HEK293 (cell line): ENCODE measurements at regions not wholly inside any gene's neighbourhood (a gene's known extent, or its start where the extent isn't known, plus 50 kb on each side); places are given as distances from the start of the nearest gene placed in this dataset.

Source experiments
- CTCF ChIA-PET: fragments of 350-600 bp; formaldehyde crosslinking; extraction: SDS; loops from one replicate; lab custom pipeline; 2021; ENCODE audit warnings: antibody characterized with exemption; lab: Yijun Ruan, JAX
- POLR2A ChIA-PET: fragments of 300-600 bp; formaldehyde crosslinking; extraction: SDS; loops from one replicate; lab custom pipeline; 2020; ENCODE audit warnings: antibody characterized with exemption, inconsistent platforms; lab: Yijun Ruan, JAX
- H3K27ac ChIP-seq: fragments of 200-500 bp; sonication (Bioruptor generic); 2 replicates; pipeline ENCODE4 v1.5.1; 2014; ENCODE audit warnings: low read depth, low read length, control low read depth, inconsistent platforms; ENCODE audit errors: extremely low read depth
- H3K36me3 ChIP-seq, 2 experiments: fragments of 200-500 bp in 1 of 2; sonication (Bioruptor generic) in 1 of 2; 1 replicate in 1 of 2; 2 replicates in 1 of 2; pipeline ENCODE4 v1.5.1; 2014 to 2017; ENCODE audit warnings: inconsistent platforms in 2 of 2, low read length in 2 of 2; ENCODE audit not compliant: control insufficient read depth in 2 of 2, insufficient read depth in 1 of 2
- H3K4me1 ChIP-seq: fragments of 200-500 bp; sonication (Bioruptor generic); 2 replicates; pipeline ENCODE4 v1.5.1; 2014; ENCODE audit warnings: mild to moderate bottlenecking, low read length, inconsistent platforms; ENCODE audit not compliant: control insufficient read depth, insufficient read depth
- H3K4me3 ChIP-seq: 2 replicates; pipeline ENCODE4 v1.5.1; 2011; ENCODE audit warnings: low read depth, mild to moderate bottlenecking, control low read depth, low read length, moderate library complexity
- H3K9me3 ChIP-seq: fragments of 200-500 bp; sonication (Bioruptor generic); 2 replicates; pipeline ENCODE4 v1.5.1; 2014; ENCODE audit warnings: low read depth, low read length, inconsistent platforms; ENCODE audit not compliant: control insufficient read depth, insufficient read depth
- EGR2 ChIP-seq: fragments of 450-650 bp; formaldehyde crosslinking; IDR thresholded peaks from 2 replicates; pipeline ENCODE4 v1.5.1; 2016; ENCODE audit warnings: low read depth, missing biosample characterization, missing genetic modification characterization
- HOXA7 ChIP-seq: sonication (generic); formaldehyde crosslinking; IDR thresholded peaks from 2 replicates; pipeline ENCODE4 v1.8.1; 2022; ENCODE audit warnings: missing genetic modification reagents, borderline replicate concordance
- OVOL3 ChIP-seq: fragments of 450-650 bp; formaldehyde crosslinking; IDR thresholded peaks from 2 replicates; pipeline ENCODE4 v1.5.1; 2016; ENCODE audit warnings: missing biosample characterization, missing genetic modification characterization
- SETDB1 ChIP-seq: IDR thresholded peaks from one replicate; pipeline ENCODE4 v1.6.1; 2017; ENCODE audit warnings: mild to moderate bottlenecking, low read length, moderate library complexity, mixed read lengths; ENCODE audit not compliant: insufficient read length
- TCF7L2 ChIP-seq: IDR thresholded peaks from 2 replicates; pipeline ENCODE4 v1.6.1; 2011; ENCODE audit warnings: low read depth, mild to moderate bottlenecking, inconsistent platforms, low read length, moderate library complexity, borderline replicate concordance
- YY2 ChIP-seq: fragments of 450-650 bp; formaldehyde crosslinking; IDR thresholded peaks from 2 replicates; pipeline ENCODE4 v1.5.1; 2016; ENCODE audit warnings: missing biosample characterization, missing genetic modification characterization
- ZBTB1 ChIP-seq: fragments of 450-650 bp; formaldehyde crosslinking; IDR thresholded peaks from 2 replicates; pipeline ENCODE4 v1.5.1; 2016; ENCODE audit warnings: missing biosample characterization, missing genetic modification characterization
- ZBTB17 ChIP-seq: fragments of 450-650 bp; formaldehyde crosslinking; IDR thresholded peaks from 2 replicates; pipeline ENCODE4 v1.5.1; 2016; ENCODE audit warnings: missing biosample characterization, missing genetic modification characterization
- ZBTB8A ChIP-seq: fragments of 450-650 bp; formaldehyde crosslinking; IDR thresholded peaks from 2 replicates; pipeline ENCODE4 v1.5.1; 2016; ENCODE audit warnings: missing biosample characterization, missing genetic modification characterization
- ZIC2 ChIP-seq: fragments of 450-650 bp; formaldehyde crosslinking; IDR thresholded peaks from 2 replicates; pipeline ENCODE4 v1.5.1; 2016; ENCODE audit warnings: missing biosample characterization, missing genetic modification characterization
- ZNF138 ChIP-seq: fragments of 450-650 bp; formaldehyde crosslinking; IDR thresholded peaks from 2 replicates; pipeline ENCODE4 v1.5.1; 2016; ENCODE audit warnings: missing biosample characterization, missing genetic modification characterization, borderline replicate concordance
- ZNF169 ChIP-seq: fragments of 450-650 bp; formaldehyde crosslinking; IDR thresholded peaks from 2 replicates; pipeline ENCODE4 v1.5.1; 2016; ENCODE audit warnings: missing biosample characterization, missing genetic modification characterization
- ZNF223 ChIP-seq: fragments of 450-650 bp; formaldehyde crosslinking; IDR thresholded peaks from 2 replicates; pipeline ENCODE4 v1.5.1; 2016; ENCODE audit warnings: missing biosample characterization, missing genetic modification characterization
- ZNF24 ChIP-seq: fragments of 450-650 bp; formaldehyde crosslinking; IDR thresholded peaks from 2 replicates; pipeline ENCODE4 v1.5.1; 2016; ENCODE audit warnings: missing biosample characterization, missing genetic modification characterization
- ZNF354C ChIP-seq: fragments of 450-650 bp; formaldehyde crosslinking; IDR thresholded peaks from 2 replicates; pipeline ENCODE4 v1.5.1; 2016; ENCODE audit warnings: missing biosample characterization, missing genetic modification characterization, low read depth, borderline replicate concordance
- ZNF391 ChIP-seq: fragments of 450-650 bp; formaldehyde crosslinking; IDR thresholded peaks from 2 replicates; pipeline ENCODE4 v1.5.1; 2016; ENCODE audit warnings: low read depth, missing biosample characterization, missing genetic modification characterization, borderline replicate concordance
- ZNF394 ChIP-seq: fragments of 450-650 bp; formaldehyde crosslinking; IDR thresholded peaks from 2 replicates; pipeline ENCODE4 v1.5.1; 2016; ENCODE audit warnings: missing biosample characterization, missing genetic modification characterization, mild to moderate bottlenecking, moderate library complexity, borderline replicate concordance
- ZNF404 ChIP-seq: fragments of 450-650 bp; formaldehyde crosslinking; IDR thresholded peaks from 2 replicates; pipeline ENCODE4 v1.5.1; 2017; ENCODE audit warnings: missing biosample characterization, missing genetic modification characterization
- ZNF433 ChIP-seq: fragments of 450-650 bp; formaldehyde crosslinking; IDR thresholded peaks from 2 replicates; pipeline ENCODE4 v1.5.1; 2016; ENCODE audit warnings: missing biosample characterization, missing genetic modification characterization, low read depth
- ZNF48 ChIP-seq: fragments of 450-650 bp; formaldehyde crosslinking; IDR thresholded peaks from 2 replicates; pipeline ENCODE4 v1.5.1; 2016; ENCODE audit warnings: missing biosample characterization, missing genetic modification characterization
- ZNF521 ChIP-seq: fragments of 450-650 bp; formaldehyde crosslinking; IDR thresholded peaks from 2 replicates; pipeline ENCODE4 v1.5.1; 2017; ENCODE audit warnings: missing biosample characterization, mild to moderate bottlenecking, missing genetic modification characterization
- ZNF560 ChIP-seq: fragments of 450-650 bp; formaldehyde crosslinking; IDR thresholded peaks from 2 replicates; pipeline ENCODE4 v1.5.1; 2017; ENCODE audit warnings: missing biosample characterization, missing genetic modification characterization, borderline replicate concordance
- ZNF585B ChIP-seq: fragments of 450-650 bp; formaldehyde crosslinking; IDR thresholded peaks from 2 replicates; pipeline ENCODE4 v1.5.1; 2016; ENCODE audit warnings: missing biosample characterization, missing genetic modification characterization
- ZNF654 ChIP-seq: fragments of 450-650 bp; formaldehyde crosslinking; IDR thresholded peaks from 2 replicates; pipeline ENCODE4 v1.5.1; 2016; ENCODE audit warnings: low read depth, missing biosample characterization, missing genetic modification characterization
- ZNF677 ChIP-seq: fragments of 450-650 bp; IDR thresholded peaks from 2 replicates; pipeline ENCODE4 v1.5.0; 2018; ENCODE audit warnings: missing biosample characterization, mild to moderate bottlenecking, missing genetic modification characterization, moderate library complexity
- ZNF791 ChIP-seq: fragments of 450-650 bp; formaldehyde crosslinking; IDR thresholded peaks from 2 replicates; pipeline ENCODE4 v1.5.1; 2016; ENCODE audit warnings: missing biosample characterization, missing genetic modification characterization
- TF ChIP-seq, protein P1 (sequence below): fragments of 450-650 bp; formaldehyde crosslinking; IDR thresholded peaks from 2 replicates; pipeline ENCODE4 v1.5.1; 2016; ENCODE audit warnings: missing biosample characterization, missing genetic modification characterization
- TF ChIP-seq, protein P2 (sequence below): fragments of 450-650 bp; formaldehyde crosslinking; IDR thresholded peaks from 2 replicates; pipeline ENCODE4 v1.5.1; 2017; ENCODE audit warnings: missing biosample characterization, missing genetic modification characterization

DNA sequence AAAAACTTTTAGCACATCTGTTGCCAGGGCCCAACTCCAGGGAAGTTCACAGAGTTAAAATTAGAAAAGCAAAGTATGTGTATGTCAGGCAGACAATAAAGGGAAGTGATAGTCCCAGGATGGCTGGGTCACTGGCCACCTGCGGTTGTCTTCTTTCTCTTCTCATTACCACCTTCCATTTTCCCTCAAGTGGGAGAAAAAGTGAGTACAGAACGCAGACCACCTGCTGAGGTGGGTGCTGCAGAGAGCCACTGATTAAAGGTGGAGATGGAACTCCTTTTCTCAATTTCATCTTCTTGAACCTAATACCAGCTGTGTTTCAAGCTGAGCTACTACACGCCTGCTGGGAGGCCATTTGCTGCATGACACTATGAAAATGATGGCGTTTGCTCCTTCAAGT, 88.8 kb upstream of the PDE4B start:
- Histone ChIP-seq H3K27ac (no peak overlapping the region), H3K4me1 (no peaks in the 10 kb centered on the region), H3K36me3 (no peaks in the 10 kb centered on the region), H3K9me3 (no peaks in the 10 kb centered on the region), H3K4me3 (no peak overlapping the region)
- TF ChIP-seq ZNF521 (tag by site-specific recombination), result no peak
- TF ChIP-seq ZIC2 (tag by site-specific recombination), result peak; percentile 66
- TF ChIP-seq ZNF391, result no peak
- no peak for TF ChIP-seq ZNF677
- TF ChIP-seq ZNF169, result no peak
- no peak for TF ChIP-seq YY2 (tag by site-specific recombination)
- TF ChIP-seq ZNF433, result no peak
- no peak for TF ChIP-seq ZNF560 (tag by site-specific recombination)
- ChIA-PET CTCF (interaction anchor here (0.6 to 1.1 kb wide), 2 partner anchors 204 to 743 kb away, joined by 3 read pairs; no protein-coding TSS in a partner anchor), POLR2A (no interaction called here)

GRCh38 chr1:65704318-65704717, 88.4 kb upstream of the PDE4B start:
- no peaks in the 10 kb centered on the region for H3K4me1 ChIP-seq
- TF ChIP-seq EGR2 (no peak), ZNF394 (tag by site-specific recombination) (no peak), ZNF404 (tag by site-specific recombination) (no peak), OVOL3 (tag by site-specific recombination) (no peak), ZNF138 (tag by site-specific recombination) (no peak), ZBTB1 (tag by site-specific recombination) (no peak), SETDB1 (no peak), TCF7L2 (no peak), ZBTB8A (tag by site-specific recombination) (no peak), ZNF48 (no peak), ZNF223 (no peak), ZNF354C (tag by site-specific recombination) (no peak), ZNF585B (tag by site-specific recombination) (no peak), ZNF24 (tag by site-specific recombination) (no peak)
- TF ChIP-seq, protein P1, sequence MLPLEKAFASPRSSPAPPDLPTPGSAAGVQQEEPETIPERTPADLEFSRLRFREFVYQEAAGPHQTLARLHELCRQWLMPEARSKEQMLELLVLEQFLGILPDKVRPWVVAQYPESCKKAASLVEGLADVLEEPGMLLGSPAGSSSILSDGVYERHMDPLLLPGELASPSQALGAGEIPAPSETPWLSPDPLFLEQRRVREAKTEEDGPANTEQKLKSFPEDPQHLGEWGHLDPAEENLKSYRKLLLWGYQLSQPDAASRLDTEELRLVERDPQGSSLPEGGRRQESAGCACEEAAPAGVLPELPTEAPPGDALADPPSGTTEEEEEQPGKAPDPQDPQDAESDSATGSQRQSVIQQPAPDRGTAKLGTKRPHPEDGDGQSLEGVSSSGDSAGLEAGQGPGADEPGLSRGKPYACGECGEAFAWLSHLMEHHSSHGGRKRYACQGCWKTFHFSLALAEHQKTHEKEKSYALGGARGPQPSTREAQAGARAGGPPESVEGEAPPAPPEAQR (tag by site-specific recombination), result no peak
- TF ChIP-seq, all 188 proteins: peak for 0
- no peak overlapping the region for H3K4me3 ChIP-seq
- no peaks in the 10 kb centered on the region for H3K9me3 ChIP-seq
- ChIA-PET POLR2A (no interaction called here), CTCF (interaction anchor here (0.5 to 1.1 kb wide), 4 partner anchors 15 to 742 kb away, joined by 3 read pairs; no protein-coding TSS in a partner anchor)
- no peaks in the 10 kb centered on the region for H3K36me3 ChIP-seq
- no peak overlapping the region for H3K27ac ChIP-seq

GRCh38 chr1:65717815-65718454, 74.8 kb upstream of the PDE4B start:
- Histone ChIP-seq H3K36me3 (no peaks in the 10 kb centered on the region), H3K4me3 (no peak overlapping the region), H3K9me3 (no peaks in the 10 kb centered on the region), H3K4me1 (no peaks in the 10 kb centered on the region), H3K27ac (no peak overlapping the region)
- ChIA-PET CTCF (interaction anchor here (0.6 to 0.7 kb wide), 2 partner anchors 10 to 524 kb away, joined by 3 read pairs; no protein-coding TSS in a partner anchor), POLR2A (no interaction called here)
- TF ChIP-seq ZNF791 (tag by site-specific recombination) (no peak), HOXA7 (CRISPR knock-in tag) (no peak), ZNF654 (tag by site-specific recombination) (peak; percentile 30; the same call in 1 of the 2 replicates), ZBTB17 (tag by site-specific recombination) (no peak)
- TF ChIP-seq, protein P2, sequence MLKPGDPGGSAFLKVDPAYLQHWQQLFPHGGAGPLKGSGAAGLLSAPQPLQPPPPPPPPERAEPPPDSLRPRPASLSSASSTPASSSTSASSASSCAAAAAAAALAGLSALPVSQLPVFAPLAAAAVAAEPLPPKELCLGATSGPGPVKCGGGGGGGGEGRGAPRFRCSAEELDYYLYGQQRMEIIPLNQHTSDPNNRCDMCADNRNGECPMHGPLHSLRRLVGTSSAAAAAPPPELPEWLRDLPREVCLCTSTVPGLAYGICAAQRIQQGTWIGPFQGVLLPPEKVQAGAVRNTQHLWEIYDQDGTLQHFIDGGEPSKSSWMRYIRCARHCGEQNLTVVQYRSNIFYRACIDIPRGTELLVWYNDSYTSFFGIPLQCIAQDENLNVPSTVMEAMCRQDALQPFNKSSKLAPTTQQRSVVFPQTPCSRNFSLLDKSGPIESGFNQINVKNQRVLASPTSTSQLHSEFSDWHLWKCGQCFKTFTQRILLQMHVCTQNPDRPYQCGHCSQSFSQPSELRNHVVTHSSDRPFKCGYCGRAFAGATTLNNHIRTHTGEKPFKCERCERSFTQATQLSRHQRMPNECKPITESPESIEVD (tag by site-specific recombination), result no peak
